ENCODE measurements at regions not wholly inside any gene's neighbourhood (a gene's known extent, or its start where the extent isn't known, plus 50 kb on each side); places are given as distances from the start of the nearest gene placed in this dataset.

- TF ChIP-seq YY1 (IDR thresholded peaks at IDR 0.05; ENCODE audit: insufficient read depth, insufficient read length): no peak
- no peak for TF ChIP-seq ZNF274 (IDR thresholded peaks at IDR 0.05; ENCODE audit: low read depth, low read length)
Measured at GRCh38 chr3:27010834-27011233, 358.3 kb downstream of the NEK10 start.
